HG03558 (cell line): ENCODE measurements at regions not wholly inside any gene's neighbourhood (a gene's known extent, or its start where the extent isn't known, plus 50 kb on each side); places are given as distances from the start of the nearest gene placed in this dataset.
"Not testable (repeated sequence)": the region's sequence is repeated elsewhere in the genome, so short reads cannot be mapped to it uniquely, and the experiment has no call there.

Experiments
- ATAC-seq: cut with Tn5 transposase; IDR thresholded peaks from one replicate; pipeline ENCODE4 v1.9.1; 2021; ENCODE audit warnings: moderate number of reproducible peaks; ENCODE audit not compliant: unreplicated experiment; ENCODE audit errors: extremely low read depth

- no peak for ATAC-seq
Measured at GRCh38 chr5:87671146-87671545, 258.4 kb upstream of the CCNH start.

GRCh38 chr5:87665166-87665565 is 252.4 kb upstream of the CCNH start:
- ATAC-seq, result no peak

- no peak for ATAC-seq
Measured at GRCh38 chr5:87661784-87662566, 249.2 kb upstream of the CCNH start.

- ATAC-seq, result no peak
Measured at GRCh38 chr5:87653242-87653641, 240.5 kb upstream of the CCNH start.

- ATAC-seq, result no peak
Measured at GRCh38 chr5:87650284-87650683, 237.6 kb upstream of the CCNH start.

GRCh38 chr5:87649455-87649854 is 236.7 kb upstream of the CCNH start:
- ATAC-seq, result no peak

GRCh38 chr5:87645224-87645623 is 232.5 kb upstream of the CCNH start:
- no peak for ATAC-seq

GRCh38 chr5:87640902-87641301 is 228.2 kb upstream of the CCNH start:
- ATAC-seq, result no peak

- no peak for ATAC-seq
Measured at GRCh38 chr5:87627363-87627762, 214.6 kb upstream of the CCNH start.

GRCh38 chr5:87608385-87608784 is 195.7 kb upstream of the CCNH start:
- ATAC-seq, result no peak

GRCh38 chr5:87605663-87606062 is 192.9 kb upstream of the CCNH start:
- no peak for ATAC-seq

- no peak for ATAC-seq
Measured at GRCh38 chr5:87599778-87600177, 187.0 kb upstream of the CCNH start.

GRCh38 chr5:87598460-87598859 is 185.7 kb upstream of the CCNH start:
- ATAC-seq, result no peak

GRCh38 chr5:87594566-87594965 is 181.8 kb upstream of the CCNH start:
- ATAC-seq, result no peak

- ATAC-seq, result no peak
Measured at GRCh38 chr5:87589587-87589986, 176.9 kb upstream of the CCNH start.

- no peak for ATAC-seq
Measured at GRCh38 chr5:87588316-87588715, 175.6 kb upstream of the CCNH start.

- not testable (repeated sequence) for ATAC-seq
Measured at GRCh38 chr5:87583704-87584103, 171.0 kb upstream of the CCNH start.

GRCh38 chr5:87582149-87582548 is 169.4 kb upstream of the CCNH start:
- no peak for ATAC-seq

GRCh38 chr5:87581661-87582060 is 168.9 kb upstream of the CCNH start:
- ATAC-seq, result no peak

GRCh38 chr5:87579678-87580077 is 166.9 kb upstream of the CCNH start:
- no peak for ATAC-seq

- ATAC-seq, result no peak
Measured at GRCh38 chr5:87576867-87577266, 164.1 kb upstream of the CCNH start.

GRCh38 chr5:87576306-87576705 is 163.6 kb upstream of the CCNH start:
- ATAC-seq, result not testable (repeated sequence)
